WTC11 (cell line): ENCODE measurements at regions not wholly inside any gene's neighbourhood (a gene's known extent, or its start where the extent isn't known, plus 50 kb on each side); places are given as distances from the start of the nearest gene placed in this dataset.

Experiments used
- ATAC-seq: fragments of 200-7000 bp; cut with Tn5 transposase; 2 replicates; pipeline ENCODE4 v1.10.0; 2021; ENCODE audit warnings: mild to moderate bottlenecking, moderate library complexity
- CTCF ChIA-PET: fragments of 300-600 bp; sonication (Branson Sonifier 250); formaldehyde crosslinking; loops from one replicate; lab custom pipeline; 2021; ENCODE audit warnings: antibody characterized with exemption; lab: Charles Lee
- POLR2A ChIA-PET: fragments of 350-600 bp; sonication (Branson Sonifier 250); formaldehyde crosslinking; loops from one replicate; lab custom pipeline; 2021; ENCODE audit warnings: antibody characterized with exemption; lab: Charles Lee
- DNase-seq: peaks from one replicate; pipeline ENCODE4 v3.0.0; 2021; ENCODE audit warnings: low spot score
- H3K27ac Mint-ChIP-seq: 2 replicates; pipeline ENCODE4 v1.8.0; 2021; ENCODE audit warnings: mixed read lengths
- H3K27me3 Mint-ChIP-seq: 2 replicates; pipeline ENCODE4 v1.8.0; 2021; ENCODE audit warnings: low read depth, mild to moderate bottlenecking, moderate library complexity, mixed read lengths
- H3K36me3 Mint-ChIP-seq: 2 replicates; pipeline ENCODE4 v1.8.0; 2021; ENCODE audit warnings: mixed read lengths
- H3K4me1 Mint-ChIP-seq: 2 replicates; pipeline ENCODE4 v1.8.0; 2022; ENCODE audit warnings: mixed read lengths
- H3K4me3 Mint-ChIP-seq: 2 replicates; pipeline ENCODE4 v1.8.0; 2021; ENCODE audit warnings: mild to moderate bottlenecking, moderate library complexity, mixed read lengths
- H3K9me3 Mint-ChIP-seq: 2 replicates; pipeline ENCODE4 v1.8.0; 2021; ENCODE audit warnings: mixed read lengths
- CBFB ChIP-seq: sonication (generic); formaldehyde crosslinking; IDR thresholded peaks from 2 replicates; pipeline ENCODE4 v1.8.1; 2022; ENCODE audit warnings: mild to moderate bottlenecking, low read depth, missing genetic modification reagents
- CREB1 ChIP-seq: sonication (generic); formaldehyde crosslinking; IDR thresholded peaks from 2 replicates; pipeline ENCODE4 v1.8.0; 2023; ENCODE audit warnings: mild to moderate bottlenecking, missing genetic modification reagents
- ELF4 ChIP-seq: sonication (generic); formaldehyde crosslinking; IDR thresholded peaks from 2 replicates; pipeline ENCODE4 v1.8.1; 2022; ENCODE audit warnings: low read depth, mild to moderate bottlenecking, moderate library complexity, missing genetic modification reagents
- EMX1 ChIP-seq: fragments of 250-450 bp; sonication (Bioruptor Pico); IDR thresholded peaks from 2 replicates; pipeline ENCODE4 v1.8.0; 2021; ENCODE audit warnings: mild to moderate bottlenecking
- HMGA2 ChIP-seq: fragments of 250-450 bp; sonication (Bioruptor Pico); IDR thresholded peaks from 2 replicates; pipeline ENCODE4 v1.4.0; 2021; ENCODE audit warnings: mild to moderate bottlenecking, moderate library complexity
- JUN ChIP-seq: sonication (generic); formaldehyde crosslinking; IDR thresholded peaks from 2 replicates; pipeline ENCODE4 v1.8.0; 2023; ENCODE audit warnings: mild to moderate bottlenecking, missing genetic modification reagents
- SMAD4 ChIP-seq: sonication (generic); formaldehyde crosslinking; IDR thresholded peaks from 2 replicates; pipeline ENCODE4 v1.8.0; 2022; ENCODE audit warnings: mild to moderate bottlenecking, missing genetic modification reagents
- SOX15 ChIP-seq: fragments of 250-450 bp; sonication (Bioruptor Pico); IDR thresholded peaks from 2 replicates; pipeline ENCODE4 v1.9.0; 2021; ENCODE audit warnings: mild to moderate bottlenecking
- TCF7 ChIP-seq: sonication (generic); formaldehyde crosslinking; IDR thresholded peaks from 2 replicates; pipeline ENCODE4 v1.8.0; 2022; ENCODE audit warnings: mild to moderate bottlenecking, low read depth, missing genetic modification reagents, moderate library complexity
- TEAD1 ChIP-seq: sonication (generic); formaldehyde crosslinking; IDR thresholded peaks from 2 replicates; pipeline ENCODE4 v1.8.0; 2022; ENCODE audit warnings: mild to moderate bottlenecking, missing genetic modification reagents
- TP53 ChIP-seq: sonication (generic); formaldehyde crosslinking; IDR thresholded peaks from 2 replicates; pipeline ENCODE4 v1.8.1; 2023; ENCODE audit warnings: mild to moderate bottlenecking, missing genetic modification reagents
- ZNF138 ChIP-seq: sonication (generic); formaldehyde crosslinking; conservative IDR thresholded peaks from 2 replicates; pipeline ENCODE4 v1.8.1; 2022; ENCODE audit warnings: mild to moderate bottlenecking, moderate library complexity, missing genetic modification reagents
- ZNF317 ChIP-seq: sonication (generic); formaldehyde crosslinking; IDR thresholded peaks from 2 replicates; pipeline ENCODE4 v1.8.1; 2023; ENCODE audit warnings: low read depth, mild to moderate bottlenecking, moderate library complexity, missing genetic modification reagents, borderline replicate concordance
- ZNF396 ChIP-seq: fragments of 250-450 bp; sonication (Bioruptor Pico); IDR thresholded peaks from 2 replicates; pipeline ENCODE4 v1.8.0; 2021; ENCODE audit warnings: mild to moderate bottlenecking, moderate library complexity, borderline replicate concordance
- TF ChIP-seq, protein P1 (sequence below): sonication (generic); formaldehyde crosslinking; IDR thresholded peaks from 2 replicates; pipeline ENCODE4 v1.8.0; 2022; ENCODE audit warnings: mild to moderate bottlenecking, missing genetic modification reagents
- TF ChIP-seq, protein P2 (sequence below): sonication (generic); formaldehyde crosslinking; IDR thresholded peaks from 2 replicates; pipeline ENCODE4 v1.8.0; 2023; ENCODE audit warnings: missing genetic modification reagents
- TF ChIP-seq, protein P3 (sequence below): fragments of 200-600 bp; IDR thresholded peaks from 2 replicates; pipeline ENCODE4 v1.8.0; 2022; ENCODE audit warnings: antibody characterized with exemption
- TF ChIP-seq, protein P4 (sequence below): sonication (generic); formaldehyde crosslinking; IDR thresholded peaks from 2 replicates; pipeline ENCODE4 v1.8.1; 2023; ENCODE audit warnings: mild to moderate bottlenecking, moderate library complexity, missing genetic modification reagents

DNA sequence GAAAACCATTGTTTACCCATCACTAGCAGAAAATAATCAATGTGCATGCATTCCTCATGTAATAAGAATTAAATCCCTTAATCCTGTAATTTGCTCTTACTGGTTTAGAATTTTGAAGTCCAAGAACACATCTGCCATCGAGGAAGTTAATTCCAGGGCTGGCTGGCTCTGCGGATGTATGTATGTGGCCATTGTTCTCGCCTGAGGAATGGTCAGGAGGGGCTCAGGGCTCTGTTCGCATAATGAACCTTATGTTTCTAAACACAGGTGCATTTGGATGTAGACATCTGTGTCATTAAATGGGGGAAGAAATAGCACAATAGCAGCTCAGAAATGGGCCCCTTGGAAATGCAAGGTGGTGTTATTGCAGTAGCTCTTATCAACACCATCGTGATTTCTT lies 148.6 kb upstream of the GAS1 start:
- TF ChIP-seq TCF7 (CRISPR knock-in tag) (no peak), HMGA2 (no peak), ZNF138 (no peak), TP53 (CRISPR knock-in tag) (no peak), CREB1 (CRISPR knock-in tag) (no peak), ELF4 (CRISPR knock-in tag) (no peak), ZNF396 (CRISPR knock-in tag) (no peak), EMX1 (CRISPR knock-in tag) (no peak)
- TF ChIP-seq, protein P1, sequence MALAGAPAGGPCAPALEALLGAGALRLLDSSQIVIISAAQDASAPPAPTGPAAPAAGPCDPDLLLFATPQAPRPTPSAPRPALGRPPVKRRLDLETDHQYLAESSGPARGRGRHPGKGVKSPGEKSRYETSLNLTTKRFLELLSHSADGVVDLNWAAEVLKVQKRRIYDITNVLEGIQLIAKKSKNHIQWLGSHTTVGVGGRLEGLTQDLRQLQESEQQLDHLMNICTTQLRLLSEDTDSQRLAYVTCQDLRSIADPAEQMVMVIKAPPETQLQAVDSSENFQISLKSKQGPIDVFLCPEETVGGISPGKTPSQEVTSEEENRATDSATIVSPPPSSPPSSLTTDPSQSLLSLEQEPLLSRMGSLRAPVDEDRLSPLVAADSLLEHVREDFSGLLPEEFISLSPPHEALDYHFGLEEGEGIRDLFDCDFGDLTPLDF (CRISPR knock-in tag): no peak
- TF ChIP-seq, protein P2, sequence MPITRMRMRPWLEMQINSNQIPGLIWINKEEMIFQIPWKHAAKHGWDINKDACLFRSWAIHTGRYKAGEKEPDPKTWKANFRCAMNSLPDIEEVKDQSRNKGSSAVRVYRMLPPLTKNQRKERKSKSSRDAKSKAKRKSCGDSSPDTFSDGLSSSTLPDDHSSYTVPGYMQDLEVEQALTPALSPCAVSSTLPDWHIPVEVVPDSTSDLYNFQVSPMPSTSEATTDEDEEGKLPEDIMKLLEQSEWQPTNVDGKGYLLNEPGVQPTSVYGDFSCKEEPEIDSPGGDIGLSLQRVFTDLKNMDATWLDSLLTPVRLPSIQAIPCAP (CRISPR knock-in tag): no peak
- CTCF ChIA-PET: no interaction called here
- Mint-ChIP-seq H3K27me3 (no peaks in the 10 kb centered on the region; the same call in 1 of the 2 replicates), H3K36me3 (no peaks in the 10 kb centered on the region), H3K27ac (no peak overlapping the region), H3K4me3 (no peak overlapping the region), H3K9me3 (peaks cover 5% of the 10 kb centered on the region), H3K4me1 (no peaks in the 10 kb centered on the region)
- DNase-seq: no peak
- no peak for ATAC-seq
- POLR2A ChIA-PET: no interaction called here

DNA sequence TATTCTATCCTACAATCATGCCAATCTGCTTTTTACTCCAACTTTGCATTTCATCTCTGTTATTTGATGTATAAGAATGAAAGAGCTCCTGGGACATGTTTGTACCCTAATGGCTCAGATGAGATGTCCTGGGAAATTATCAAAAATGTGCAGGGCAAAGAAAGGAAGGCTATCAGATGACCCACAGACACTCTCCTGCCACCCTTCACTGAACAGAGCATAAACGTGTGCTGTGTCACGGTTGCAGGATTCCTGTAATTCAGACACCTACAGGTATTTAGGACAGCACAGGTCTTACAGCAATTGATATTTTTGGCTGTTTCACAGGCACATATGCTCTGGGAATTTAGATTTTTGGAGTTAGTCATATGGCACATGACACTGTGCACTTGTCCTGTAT lies 149.2 kb upstream of the GAS1 start:
- ChIA-PET POLR2A (no interaction called here), CTCF (no interaction called here)
- H3K4me1 Mint-ChIP-seq: no peaks in the 10 kb centered on the region
- ATAC-seq (no peak), DNase-seq (no peak)
- H3K4me3 Mint-ChIP-seq: no peak overlapping the region
- H3K27ac Mint-ChIP-seq: no peak overlapping the region
- TF ChIP-seq ZNF317 (CRISPR knock-in tag) (no peak), SOX15 (CRISPR knock-in tag) (no peak)
- peaks cover 5% of the 10 kb centered on the region for H3K9me3 Mint-ChIP-seq
- H3K27me3 Mint-ChIP-seq: no peaks in the 10 kb centered on the region; the same call in 1 of the 2 replicates
- no peaks in the 10 kb centered on the region for H3K36me3 Mint-ChIP-seq

GRCh38 chr9:87097238-87097637 lies 149.9 kb upstream of the GAS1 start:
- DNase-seq (no peak), ATAC-seq (no peak)
- ChIA-PET CTCF (no interaction called here), POLR2A (interaction anchor here (0.6 kb wide), 1 partner anchor 614 kb away, joined by 4 read pairs; no protein-coding TSS in a partner anchor)
- Mint-ChIP-seq H3K4me3 (no peak overlapping the region), H3K4me1 (no peaks in the 10 kb centered on the region), H3K36me3 (no peaks in the 10 kb centered on the region), H3K27ac (no peak overlapping the region), H3K9me3 (peaks cover 5% of the 10 kb centered on the region), H3K27me3 (no peaks in the 10 kb centered on the region; the same call in 1 of the 2 replicates)
- TF ChIP-seq, protein P3, sequence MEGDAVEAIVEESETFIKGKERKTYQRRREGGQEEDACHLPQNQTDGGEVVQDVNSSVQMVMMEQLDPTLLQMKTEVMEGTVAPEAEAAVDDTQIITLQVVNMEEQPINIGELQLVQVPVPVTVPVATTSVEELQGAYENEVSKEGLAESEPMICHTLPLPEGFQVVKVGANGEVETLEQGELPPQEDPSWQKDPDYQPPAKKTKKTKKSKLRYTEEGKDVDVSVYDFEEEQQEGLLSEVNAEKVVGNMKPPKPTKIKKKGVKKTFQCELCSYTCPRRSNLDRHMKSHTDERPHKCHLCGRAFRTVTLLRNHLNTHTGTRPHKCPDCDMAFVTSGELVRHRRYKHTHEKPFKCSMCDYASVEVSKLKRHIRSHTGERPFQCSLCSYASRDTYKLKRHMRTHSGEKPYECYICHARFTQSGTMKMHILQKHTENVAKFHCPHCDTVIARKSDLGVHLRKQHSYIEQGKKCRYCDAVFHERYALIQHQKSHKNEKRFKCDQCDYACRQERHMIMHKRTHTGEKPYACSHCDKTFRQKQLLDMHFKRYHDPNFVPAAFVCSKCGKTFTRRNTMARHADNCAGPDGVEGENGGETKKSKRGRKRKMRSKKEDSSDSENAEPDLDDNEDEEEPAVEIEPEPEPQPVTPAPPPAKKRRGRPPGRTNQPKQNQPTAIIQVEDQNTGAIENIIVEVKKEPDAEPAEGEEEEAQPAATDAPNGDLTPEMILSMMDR: no peak
- TF ChIP-seq SMAD4 (CRISPR knock-in tag) (no peak), TEAD1 (no peak), CBFB (no peak), JUN (no peak)
- TF ChIP-seq, protein P4, sequence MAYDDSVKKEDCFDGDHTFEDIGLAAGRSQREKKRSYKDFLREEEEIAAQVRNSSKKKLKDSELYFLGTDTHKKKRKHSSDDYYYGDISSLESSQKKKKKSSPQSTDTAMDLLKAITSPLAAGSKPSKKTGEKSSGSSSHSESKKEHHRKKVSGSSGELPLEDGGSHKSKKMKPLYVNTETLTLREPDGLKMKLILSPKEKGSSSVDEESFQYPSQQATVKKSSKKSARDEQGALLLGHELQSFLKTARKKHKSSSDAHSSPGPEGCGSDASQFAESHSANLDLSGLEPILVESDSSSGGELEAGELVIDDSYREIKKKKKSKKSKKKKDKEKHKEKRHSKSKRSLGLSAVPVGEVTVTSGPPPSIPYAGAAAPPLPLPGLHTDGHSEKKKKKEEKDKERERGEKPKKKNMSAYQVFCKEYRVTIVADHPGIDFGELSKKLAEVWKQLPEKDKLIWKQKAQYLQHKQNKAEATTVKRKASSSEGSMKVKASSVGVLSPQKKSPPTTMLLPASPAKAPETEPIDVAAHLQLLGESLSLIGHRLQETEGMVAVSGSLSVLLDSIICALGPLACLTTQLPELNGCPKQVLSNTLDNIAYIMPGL (CRISPR knock-in tag): no peak
